PC-3 (cell line): ENCODE measurements at regions not wholly inside any gene's neighbourhood (a gene's known extent, or its start where the extent isn't known, plus 50 kb on each side); places are given as distances from the start of the nearest gene placed in this dataset.

Experiments used
- EZH2 ChIP-seq: fragments of 300-600 bp; sonication (generic); IDR thresholded peaks from one replicate; pipeline ENCODE4 v1.6.1; 2017; ENCODE audit warnings: antibody characterized with exemption, mild to moderate bottlenecking, low read length; ENCODE audit not compliant: unreplicated experiment
- EZH2phosphoT487 ChIP-seq: fragments of 300-600 bp; sonication (generic); IDR thresholded peaks from 2 replicates; pipeline ENCODE4 v1.6.1; 2018; ENCODE audit warnings: mild to moderate bottlenecking, antibody characterized with exemption, low read length, borderline replicate concordance
- TF ChIP-seq, protein P1 (sequence below): fragments of 300-600 bp; sonication (generic); conservative IDR thresholded peaks from 2 replicates; pipeline ENCODE4 v1.5.1; 2017; ENCODE audit warnings: antibody characterized with exemption, low read depth, mild to moderate bottlenecking, low read length

- TF ChIP-seq, protein P1, sequence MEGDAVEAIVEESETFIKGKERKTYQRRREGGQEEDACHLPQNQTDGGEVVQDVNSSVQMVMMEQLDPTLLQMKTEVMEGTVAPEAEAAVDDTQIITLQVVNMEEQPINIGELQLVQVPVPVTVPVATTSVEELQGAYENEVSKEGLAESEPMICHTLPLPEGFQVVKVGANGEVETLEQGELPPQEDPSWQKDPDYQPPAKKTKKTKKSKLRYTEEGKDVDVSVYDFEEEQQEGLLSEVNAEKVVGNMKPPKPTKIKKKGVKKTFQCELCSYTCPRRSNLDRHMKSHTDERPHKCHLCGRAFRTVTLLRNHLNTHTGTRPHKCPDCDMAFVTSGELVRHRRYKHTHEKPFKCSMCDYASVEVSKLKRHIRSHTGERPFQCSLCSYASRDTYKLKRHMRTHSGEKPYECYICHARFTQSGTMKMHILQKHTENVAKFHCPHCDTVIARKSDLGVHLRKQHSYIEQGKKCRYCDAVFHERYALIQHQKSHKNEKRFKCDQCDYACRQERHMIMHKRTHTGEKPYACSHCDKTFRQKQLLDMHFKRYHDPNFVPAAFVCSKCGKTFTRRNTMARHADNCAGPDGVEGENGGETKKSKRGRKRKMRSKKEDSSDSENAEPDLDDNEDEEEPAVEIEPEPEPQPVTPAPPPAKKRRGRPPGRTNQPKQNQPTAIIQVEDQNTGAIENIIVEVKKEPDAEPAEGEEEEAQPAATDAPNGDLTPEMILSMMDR, result no peak
- TF ChIP-seq EZH2phosphoT487 (no peak), EZH2 (no peak)
Observed at GRCh38 chr21:18614303-18614702, 210.7 kb upstream of the TMPRSS15 start.
